ENCODE measurements at regions not wholly inside any gene's neighbourhood (a gene's known extent, or its start where the extent isn't known, plus 50 kb on each side); places are given as distances from the start of the nearest gene placed in this dataset.

DNA sequence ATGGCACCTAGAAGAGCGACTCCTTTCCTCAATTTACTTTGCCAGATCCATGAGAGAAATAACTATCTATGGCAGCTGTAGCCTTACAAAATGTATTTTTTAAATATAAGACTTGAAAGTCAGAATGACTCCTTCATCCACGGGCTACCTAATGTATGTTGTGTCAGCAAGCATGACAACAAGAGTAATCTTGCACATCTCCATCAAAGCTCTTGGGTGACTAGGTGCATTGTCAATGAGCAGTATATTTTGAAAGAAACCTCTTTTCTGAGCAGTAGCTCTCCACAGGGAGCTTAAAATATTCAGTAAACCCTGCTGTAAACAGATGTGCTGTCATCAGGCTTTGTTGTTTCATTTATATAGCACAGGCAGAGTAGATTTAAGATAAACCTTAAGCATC is 757.2 kb upstream of the PHF14 start:
- WGBS, 5 donors, result 79 to 90% (median 87%) methylated on average over 2 of the region's 2 CpGs
- no peaks in the 10 kb centered on the region for H3K27me3 ChIP-seq
- H3K4me3 ChIP-seq, result no peak overlapping the region
- H3K27ac ChIP-seq, result no peak overlapping the region
- H3K36me3 ChIP-seq, result no peaks in the 10 kb centered on the region
- intact Hi-C loops (cut with DNase I; ENCODE audit: low total_unique reads), result no loop called here
- DNase-seq, result no peak
- no peak for TF ChIP-seq EP300 (IDR thresholded peaks at IDR 0.05)
- peaks cover 0 to 14% (median 6%) of the 10 kb centered on the region in 4 donors for H3K9me3 ChIP-seq
- H3K4me1 ChIP-seq, result no peaks in the 10 kb centered on the region

DNA sequence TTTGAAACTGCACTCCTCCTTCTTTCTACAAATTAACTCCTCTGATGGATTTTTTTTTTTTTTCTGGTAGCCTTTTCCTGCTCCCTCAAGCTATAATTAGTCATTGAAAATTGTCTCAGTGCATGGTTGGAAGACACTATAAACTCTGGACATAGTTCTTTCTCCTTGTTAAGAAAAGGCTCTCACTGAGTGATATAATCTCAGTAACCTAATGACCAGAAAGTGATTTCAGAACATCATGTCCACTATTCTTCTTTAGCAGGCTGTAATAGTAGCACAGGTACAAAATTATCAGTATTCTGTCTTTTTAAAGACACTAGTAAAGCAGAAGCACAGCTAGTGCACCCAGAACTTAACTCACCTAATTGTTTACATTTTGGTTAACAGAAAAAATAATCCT is 752.6 kb upstream of the PHF14 start:
- DNase-seq, result no peak
- no peak overlapping the region for H3K4me3 ChIP-seq
- no peaks in the 10 kb centered on the region for H3K36me3 ChIP-seq
- H3K9me3 ChIP-seq, result no peaks in the 10 kb centered on the region
- no peak overlapping the region for H3K27ac ChIP-seq
- H3K4me1 ChIP-seq, result no peaks in the 10 kb centered on the region
- no peaks in the 10 kb centered on the region for H3K27me3 ChIP-seq
- TF ChIP-seq POLR2A (IDR thresholded peaks at IDR 0.05) (no peak), EP300 (IDR thresholded peaks at IDR 0.05) (no peak), POLR2AphosphoS5 (IDR thresholded peaks at IDR 0.05) (no peak)
- TF ChIP-seq, protein P1, sequence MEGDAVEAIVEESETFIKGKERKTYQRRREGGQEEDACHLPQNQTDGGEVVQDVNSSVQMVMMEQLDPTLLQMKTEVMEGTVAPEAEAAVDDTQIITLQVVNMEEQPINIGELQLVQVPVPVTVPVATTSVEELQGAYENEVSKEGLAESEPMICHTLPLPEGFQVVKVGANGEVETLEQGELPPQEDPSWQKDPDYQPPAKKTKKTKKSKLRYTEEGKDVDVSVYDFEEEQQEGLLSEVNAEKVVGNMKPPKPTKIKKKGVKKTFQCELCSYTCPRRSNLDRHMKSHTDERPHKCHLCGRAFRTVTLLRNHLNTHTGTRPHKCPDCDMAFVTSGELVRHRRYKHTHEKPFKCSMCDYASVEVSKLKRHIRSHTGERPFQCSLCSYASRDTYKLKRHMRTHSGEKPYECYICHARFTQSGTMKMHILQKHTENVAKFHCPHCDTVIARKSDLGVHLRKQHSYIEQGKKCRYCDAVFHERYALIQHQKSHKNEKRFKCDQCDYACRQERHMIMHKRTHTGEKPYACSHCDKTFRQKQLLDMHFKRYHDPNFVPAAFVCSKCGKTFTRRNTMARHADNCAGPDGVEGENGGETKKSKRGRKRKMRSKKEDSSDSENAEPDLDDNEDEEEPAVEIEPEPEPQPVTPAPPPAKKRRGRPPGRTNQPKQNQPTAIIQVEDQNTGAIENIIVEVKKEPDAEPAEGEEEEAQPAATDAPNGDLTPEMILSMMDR (IDR thresholded peaks at IDR 0.05), result no peak
- intact Hi-C loops (cut with DNase I; ENCODE audit: low total_unique reads), result no loop called here

DNA sequence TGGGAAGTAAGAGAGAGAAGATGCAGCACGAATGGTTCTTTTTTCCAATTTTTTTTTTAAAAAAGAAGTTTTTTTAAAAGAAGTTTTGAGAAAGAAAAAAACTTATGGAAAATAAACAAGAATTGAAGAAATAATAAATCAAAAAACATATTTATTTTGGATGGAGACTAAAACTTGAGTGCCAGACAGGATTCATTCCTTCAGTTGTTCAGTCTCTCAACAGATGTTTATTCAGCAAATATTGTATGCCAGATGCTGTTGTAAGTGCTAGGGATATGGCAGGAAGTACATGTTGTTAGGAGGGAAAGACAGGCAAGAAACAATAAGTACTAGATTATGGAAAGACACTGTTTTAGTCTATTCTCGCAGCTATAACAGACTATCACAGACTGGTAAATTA is 750.7 kb upstream of the PHF14 start:
- TF ChIP-seq POLR2AphosphoS5 (IDR thresholded peaks at IDR 0.05) (no peak), POLR2A (IDR thresholded peaks at IDR 0.05) (no peak), EP300 (IDR thresholded peaks at IDR 0.05) (no peak)
- TF ChIP-seq, protein P1 (IDR thresholded peaks at IDR 0.05), result no peak
- no peaks in the 10 kb centered on the region for H3K36me3 ChIP-seq
- H3K9me3 ChIP-seq, result no peaks in the 10 kb centered on the region
- H3K4me1 ChIP-seq, result no peaks in the 10 kb centered on the region
- no peak overlapping the region for H3K27ac ChIP-seq
- 63 to 86% (median 76%) methylated on average over 2 of the region's 2 CpGs for WGBS, 5 donors
- intact Hi-C loops (cut with DNase I; ENCODE audit: low total_unique reads), result no loop called here
- H3K27me3 ChIP-seq, result no peaks in the 10 kb centered on the region
- H3K4me3 ChIP-seq, result no peak overlapping the region
- peak in 1 of 2 donors; percentile 16 for DNase-seq

- no peaks in the 10 kb centered on the region for H3K9me3 ChIP-seq
- H3K36me3 ChIP-seq, result no peaks in the 10 kb centered on the region
- H3K4me3 ChIP-seq, result no peak overlapping the region
- H3K27me3 ChIP-seq, result no peaks in the 10 kb centered on the region
- TF ChIP-seq POLR2A (IDR thresholded peaks at IDR 0.05) (no peak), POLR2AphosphoS5 (IDR thresholded peaks at IDR 0.05) (no peak), EP300 (IDR thresholded peaks at IDR 0.05) (no peak)
- TF ChIP-seq, protein P1 (IDR thresholded peaks at IDR 0.05), result no peak
- H3K4me1 ChIP-seq, result no peaks in the 10 kb centered on the region
- H3K27ac ChIP-seq, result no peak overlapping the region
- DNase-seq, result peak in 1 of 2 donors; percentile 43
- intact Hi-C loops (cut with DNase I; ENCODE audit: low total_unique reads), result no loop called here
- WGBS, 5 donors, result 68 to 87% (median 71%) methylated on average over 1 of the region's 1 CpG
Measured at GRCh38 chr7:10225275-10225674, 748.4 kb upstream of the PHF14 start.

- Histone ChIP-seq H3K27me3 (no peaks in the 10 kb centered on the region), H3K9me3 (no peaks in the 10 kb centered on the region), H3K4me1 (peaks cover 0 to 16% (median 6%) of the 10 kb centered on the region in 4 donors), H3K4me3 (no peak overlapping the region), H3K36me3 (no peaks in the 10 kb centered on the region), H3K27ac (no peak overlapping the region)
- 62 to 79% (median 77%) methylated on average over 2 of the region's 2 CpGs for WGBS, 5 donors
- no peak for DNase-seq
- intact Hi-C loops (cut with DNase I; ENCODE audit: low total_unique reads), result no loop called here
- TF ChIP-seq, protein P1 (IDR thresholded peaks at IDR 0.05), result no peak
- TF ChIP-seq POLR2A (IDR thresholded peaks at IDR 0.05) (no peak), EP300 (IDR thresholded peaks at IDR 0.05) (no peak), POLR2AphosphoS5 (IDR thresholded peaks at IDR 0.05) (no peak)
Measured at GRCh38 chr7:10237306-10237705, 736.4 kb upstream of the PHF14 start.
